H1 (cell line): ENCODE measurements at regions not wholly inside any gene's neighbourhood (a gene's known extent, or its start where the extent isn't known, plus 50 kb on each side); places are given as distances from the start of the nearest gene placed in this dataset.

Experiments
- CTCF ChIA-PET: fragments of 300-600 bp; sonication (Branson Sonifier 250); formaldehyde crosslinking; loops from one replicate; lab custom pipeline; 2021; ENCODE audit not compliant: partially characterized antibody; lab: Charles Lee
- POLR2A ChIA-PET: fragments of 300-600 bp; sonication (Branson Sonifier 250); formaldehyde crosslinking; loops from one replicate; lab custom pipeline; 2021; ENCODE audit warnings: inconsistent platforms; ENCODE audit not compliant: partially characterized antibody; lab: Charles Lee
- DNase-seq, 2 experiments: peaks; one replicate each; pipeline versions ENCODE4 v3.0.0 to v3.0.0-alpha.2; 2010 to 2022; ENCODE audit warnings: low spot score in 2 of 2, low read depth in 1 of 2, mixed read lengths in 1 of 2
- FAIRE-seq: peaks from 2 replicates; lab custom pipeline; 2011; peaks lifted over from hg19 to GRCh38; lab: Jason Lieb, UNC
- H2AFZ ChIP-seq: 2 replicates; pipeline ENCODE4 v1.8.1; 2012; ENCODE audit warnings: low read length, inconsistent platforms
- H2AK5ac ChIP-seq: 2 replicates; pipeline ENCODE4 v1.6.1; 2013; ENCODE audit warnings: low read depth, low read length
- H2BK120ac ChIP-seq: replicated peaks from 2 replicates; pipeline ENCODE3; 2013; ENCODE audit warnings: low read depth, low read length, inconsistent platforms
- H2BK12ac ChIP-seq: 2 replicates; pipeline ENCODE4 v1.6.1; 2013; ENCODE audit warnings: low read depth, low read length
- H2BK15ac ChIP-seq: 2 replicates; pipeline ENCODE4 v1.6.1; 2013; ENCODE audit warnings: low read length
- H2BK20ac ChIP-seq: 2 replicates; pipeline ENCODE4 v1.6.1; 2013; ENCODE audit warnings: low read length
- H2BK5ac ChIP-seq: 2 replicates; pipeline ENCODE4 v1.6.1; 2013; ENCODE audit warnings: low read depth, low read length
- H3K14ac ChIP-seq: 2 replicates; pipeline ENCODE4 v1.6.1; 2013; ENCODE audit warnings: inconsistent platforms; ENCODE audit not compliant: insufficient read length
- H3K18ac ChIP-seq: 2 replicates; pipeline ENCODE4 v1.6.1; 2013; ENCODE audit warnings: low read length; ENCODE audit errors: extremely low read depth
- H3K23ac ChIP-seq: 2 replicates; pipeline ENCODE4 v1.6.1; 2013; ENCODE audit warnings: inconsistent platforms; ENCODE audit not compliant: insufficient read length
- H3K23me2 ChIP-seq: 2 replicates; pipeline ENCODE4 v1.6.1; 2013; ENCODE audit warnings: low read depth, low read length
- H3K27ac ChIP-seq: 2 replicates; pipeline ENCODE4 v1.6.1; 2011; ENCODE audit warnings: low read depth, low read length, inconsistent platforms
- H3K27me3 ChIP-seq, 4 experiments: replicated peaks in 1 of 4; 1 replicate in 1 of 4; 2 replicates in 3 of 4; pipeline versions ENCODE4 v1.6.1 to v1.8.1; 2011 to 2013; ENCODE audit warnings: low read length in 3 of 4, mild to moderate bottlenecking in 3 of 4, inconsistent platforms in 2 of 4, mixed read lengths in 2 of 4, moderate library complexity in 1 of 4; ENCODE audit not compliant: control insufficient read depth in 3 of 4, insufficient read depth in 3 of 4; ENCODE audit errors: extremely low read depth in 1 of 4
- H3K36me3 ChIP-seq, 4 experiments: 2 replicates each; pipeline versions ENCODE4 v1.6.1 to v1.8.1; 2011 to 2013; ENCODE audit warnings: mild to moderate bottlenecking in 4 of 4, low read length in 3 of 4, moderate library complexity in 2 of 4, control low read depth in 1 of 4, inconsistent platforms in 1 of 4; ENCODE audit not compliant: insufficient read depth in 4 of 4, control insufficient read depth in 2 of 4
- H3K4ac ChIP-seq: replicated peaks from 2 replicates; pipeline ENCODE3; 2013; ENCODE audit warnings: low read length, low read depth, mixed read lengths, inconsistent platforms; ENCODE audit not compliant: insufficient read length
- H3K4me1 ChIP-seq, 4 experiments: replicated peaks in 1 of 4; 1 replicate in 1 of 4; 2 replicates in 3 of 4; pipeline versions ENCODE4 v1.6.1 to v1.8.1; 2011 to 2013; ENCODE audit warnings: low read length in 3 of 4, inconsistent platforms in 2 of 4, mixed read lengths in 1 of 4; ENCODE audit not compliant: insufficient read depth in 4 of 4, control insufficient read depth in 3 of 4
- H3K4me2 ChIP-seq, 2 experiments: 2 replicates each; pipeline versions ENCODE4 v1.6.1 to v1.8.1; 2011 to 2013; ENCODE audit warnings: low read depth in 2 of 2, low read length in 2 of 2, control low read depth in 1 of 2, inconsistent platforms in 1 of 2, mild to moderate bottlenecking in 1 of 2; ENCODE audit not compliant: insufficient read depth in 1 of 2
- H3K4me3 ChIP-seq, 4 experiments: fragments of 200-600, 300-600 bp in 1 of 4; sonication (generic), shearing (Covaris generic), sonication (Bioruptor Twin) in 1 of 4; 2 replicates each; pipeline versions ENCODE4 v1.5.1 to v1.8.1; 2011 to 2016; ENCODE audit warnings: low read length in 4 of 4, low read depth in 3 of 4, control low read depth in 2 of 4, inconsistent platforms in 2 of 4, mild to moderate bottlenecking in 2 of 4, mixed read lengths in 1 of 4, moderate library complexity in 1 of 4; ENCODE audit not compliant: insufficient read depth in 2 of 4; ENCODE audit errors: extremely low read depth in 1 of 4
- H3K56ac ChIP-seq: replicated peaks from 2 replicates; pipeline ENCODE3; 2013; ENCODE audit warnings: low read depth, mild to moderate bottlenecking, mixed read lengths, low read length, inconsistent platforms; ENCODE audit not compliant: insufficient read length
- H3K79me1 ChIP-seq: 2 replicates; pipeline ENCODE4 v1.6.1; 2013; ENCODE audit warnings: low read depth, low read length, control low read depth
- H3K79me2 ChIP-seq, 2 experiments: 2 replicates each; pipeline versions ENCODE4 v1.6.1 to v1.8.1; 2012 to 2013; ENCODE audit warnings: low read length in 2 of 2, mild to moderate bottlenecking in 2 of 2, inconsistent platforms in 1 of 2; ENCODE audit not compliant: insufficient read depth in 2 of 2, control insufficient read depth in 1 of 2
- H3K9ac ChIP-seq, 4 experiments: replicated peaks in 1 of 4; 1 replicate in 1 of 4; 2 replicates in 3 of 4; pipeline versions ENCODE4 v1.6.1 to v1.8.1; 2011 to 2013; ENCODE audit warnings: low read depth in 3 of 4, low read length in 3 of 4, control low read depth in 2 of 4, mild to moderate bottlenecking in 2 of 4, moderate library complexity in 2 of 4, inconsistent platforms in 1 of 4; ENCODE audit errors: extremely low read depth in 1 of 4
- H3K9me3 ChIP-seq, 2 experiments: 2 replicates each; pipeline versions ENCODE4 v1.6.1 to v1.8.1; 2012 to 2013; ENCODE audit warnings: mild to moderate bottlenecking in 2 of 2, moderate library complexity in 2 of 2, control low read depth in 1 of 2, inconsistent platforms in 1 of 2, low read depth in 1 of 2, low read length in 1 of 2, mixed read lengths in 1 of 2; ENCODE audit not compliant: insufficient read depth in 2 of 2
- H4K20me1 ChIP-seq, 2 experiments: replicated peaks in 1 of 2; 2 replicates each; pipeline versions ENCODE3 to v1.8.1; 2011 to 2013; ENCODE audit warnings: inconsistent platforms in 2 of 2, low read length in 2 of 2, mild to moderate bottlenecking in 1 of 2; ENCODE audit not compliant: insufficient read depth in 2 of 2, control insufficient read depth in 1 of 2
- H4K5ac ChIP-seq: 2 replicates; pipeline ENCODE4 v1.6.1; 2013; ENCODE audit warnings: low read length, low read depth, mixed read lengths, inconsistent platforms; ENCODE audit not compliant: insufficient read length
- H4K8ac ChIP-seq: 2 replicates; pipeline ENCODE4 v1.8.0; 2013; ENCODE audit warnings: mild to moderate bottlenecking, moderate library complexity, low read length, inconsistent platforms; ENCODE audit not compliant: insufficient read depth; ENCODE audit errors: extremely low read depth
- H4K91ac ChIP-seq: replicated peaks from 2 replicates; pipeline ENCODE3; 2013; ENCODE audit warnings: low read length, mixed read lengths, inconsistent platforms; ENCODE audit not compliant: insufficient read length
- CEBPB ChIP-seq: IDR thresholded peaks from 2 replicates; pipeline ENCODE4 v1.6.1; 2012; ENCODE audit warnings: low read depth, low read length
- CREB1 ChIP-seq: IDR thresholded peaks from 2 replicates; pipeline ENCODE4 v1.6.1; 2012; ENCODE audit warnings: inconsistent platforms
- NRF1 ChIP-seq: IDR thresholded peaks from 2 replicates; pipeline ENCODE4 v1.6.1; 2011; ENCODE audit warnings: mild to moderate bottlenecking, low read depth, low read length, improper control_type of control experiment
- RBBP5 ChIP-seq: IDR thresholded peaks from 2 replicates; pipeline ENCODE4 v1.7.1; 2012; ENCODE audit warnings: low read depth, mild to moderate bottlenecking, inconsistent platforms, low read length, moderate library complexity, borderline replicate concordance
- RXRA ChIP-seq: IDR thresholded peaks from 2 replicates; pipeline ENCODE4 v1.6.1; 2011; ENCODE audit warnings: low read depth, mild to moderate bottlenecking, low read length, moderate library complexity; ENCODE audit not compliant: insufficient read depth
- SIX5 ChIP-seq: IDR thresholded peaks from 2 replicates; pipeline ENCODE4 v1.6.1; 2011; ENCODE audit warnings: mild to moderate bottlenecking, low read depth, low read length
- SP4 ChIP-seq: IDR thresholded peaks from 2 replicates; pipeline ENCODE4 v1.6.1; 2012; ENCODE audit warnings: low read length, inconsistent platforms
- TEAD4 ChIP-seq: IDR thresholded peaks from 2 replicates; pipeline ENCODE4 v1.6.1; 2012; ENCODE audit warnings: low read depth, low read length, inconsistent platforms, mixed read lengths
- WGBS, 2 experiments: shearing (Covaris generic) in 1 of 2; methylation state at CpG; one replicate each; pipeline versions ENCODE4 v1.1.6 to v1.1.7; 2013 to 2015; ENCODE audit warnings: low lambda C conversion rate in 2 of 2, mixed read lengths in 2 of 2, inconsistent platforms in 1 of 2, low coverage in 1 of 2, missing lambda C conversion rate in 1 of 2; ENCODE audit not compliant: insufficient replicate concordance in 2 of 2, insufficient coverage in 1 of 2, insufficient read length in 1 of 2; ENCODE audit errors: extremely low coverage in 1 of 2, missing lambda C conversion rate in 1 of 2; 5-methylcytosine and 5-hydroxymethylcytosine counted together

DNA sequence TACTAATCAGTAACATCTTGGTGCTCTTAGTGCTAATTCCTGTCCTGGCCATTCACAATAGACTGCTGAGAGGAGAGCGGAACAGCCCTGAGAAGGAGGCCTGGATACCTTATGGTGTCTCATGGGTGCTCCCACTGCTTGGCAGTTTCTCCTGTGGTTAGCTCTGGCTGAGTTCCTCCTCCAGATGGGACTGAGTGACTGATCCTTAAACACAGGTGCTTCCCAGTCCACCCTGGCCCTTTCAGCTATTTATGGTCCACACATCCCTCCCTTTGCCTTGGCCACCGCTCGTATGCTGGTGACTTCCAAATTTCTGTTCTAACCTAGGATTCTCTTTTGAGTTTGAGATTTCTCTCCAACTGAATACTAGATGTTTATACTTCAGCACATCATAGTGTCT, 157.0 kb upstream of the CACNA1E start:
- Histone ChIP-seq H4K91ac (no peak overlapping the region), H3K27ac (no peak overlapping the region), H2BK120ac (no peak overlapping the region), H3K56ac (no peak overlapping the region), H2BK20ac (no peak overlapping the region), H2BK5ac (no peak overlapping the region), H3K4me1 (no peaks in the 10 kb centered on the region), H2AFZ (no peak overlapping the region), H4K20me1 (no peaks in the 10 kb centered on the region), H3K23me2 (no peaks in the 10 kb centered on the region), H2AK5ac (no peak overlapping the region), H3K79me1 (no peaks in the 10 kb centered on the region), H4K5ac (no peak overlapping the region), H3K23ac (no peak overlapping the region), H3K27me3 (no peaks in the 10 kb centered on the region; a peak in 1 of 7 replicates), H3K4me2 (no peak overlapping the region), H3K18ac (no peak overlapping the region), H2BK12ac (no peak overlapping the region), H4K8ac (no peak overlapping the region), H2BK15ac (no peak overlapping the region), H3K4ac (no peak overlapping the region), H3K9me3 (no peaks in the 10 kb centered on the region), H3K9ac (no peak overlapping the region), H3K14ac (no peak overlapping the region), H3K36me3 (no peaks in the 10 kb centered on the region), H3K79me2 (no peaks in the 10 kb centered on the region), H3K4me3 (no peak overlapping the region)
- POLR2A ChIA-PET, result no interaction called here
- 95% methylated on average over 3 of the region's 3 CpGs; no CpG with 5 or more reads in 1 of the 2 experiments for WGBS, 2 experiments
- FAIRE-seq (no peak), DNase-seq (no peak)
- no peak for TF ChIP-seq RBBP5
- TF ChIP-seq NRF1, result no peak
- no peak for TF ChIP-seq TEAD4
- TF ChIP-seq SP4, result no peak
- no peak for TF ChIP-seq CREB1
- TF ChIP-seq CEBPB, result no peak
- TF ChIP-seq SIX5, result no peak
- no peak for TF ChIP-seq RXRA
- CTCF ChIA-PET, result no interaction called here
